Keratinocyte (primary cell): ENCODE measurements at regions not wholly inside any gene's neighbourhood (a gene's known extent, or its start where the extent isn't known, plus 50 kb on each side); places are given as distances from the start of the nearest gene placed in this dataset.

ENCODE experiments used
- DNase-seq: peaks from one replicate; pipeline ENCODE4 v3.0.0-alpha.2; 2011; ENCODE audit warnings: low read depth, missing footprints, low spot score
- FAIRE-seq: peaks from 2 replicates; lab custom pipeline; 2011; peaks lifted over from hg19 to GRCh38; lab: Jason Lieb, UNC
- H2AFZ ChIP-seq: 2 replicates; pipeline ENCODE4 v1.6.0; 2012; ENCODE audit warnings: low read length, control low read depth, inconsistent platforms; ENCODE audit not compliant: control insufficient read depth
- H3K27ac ChIP-seq: 2 replicates; pipeline ENCODE4 v1.5.1; 2011; ENCODE audit warnings: low read length; ENCODE audit not compliant: control insufficient read depth, insufficient read depth
- H3K27me3 ChIP-seq: 3 replicates; pipeline ENCODE4 v1.6.0; 2011; ENCODE audit warnings: low read length; ENCODE audit not compliant: control insufficient read depth, insufficient read depth; ENCODE audit errors: extremely low read depth
- H3K36me3 ChIP-seq, 2 experiments: 2 replicates in 1 of 2; 3 replicates in 1 of 2; pipeline ENCODE4 v1.5.1; 2011; ENCODE audit warnings: low read length in 2 of 2, mild to moderate bottlenecking in 1 of 2; ENCODE audit not compliant: control insufficient read depth in 2 of 2, insufficient read depth in 2 of 2; ENCODE audit errors: extremely low read depth in 1 of 2
- H3K4me1 ChIP-seq: 3 replicates; pipeline ENCODE4 v1.5.1; 2011; ENCODE audit warnings: low read length; ENCODE audit not compliant: control insufficient read depth, insufficient read depth; ENCODE audit errors: extremely low read depth
- H3K4me2 ChIP-seq: 3 replicates; pipeline ENCODE4 v1.6.0; 2011; ENCODE audit warnings: low read depth, low read length; ENCODE audit not compliant: control insufficient read depth, insufficient read depth; ENCODE audit errors: extremely low read depth
- H3K4me3 ChIP-seq, 3 experiments: fragments of 200-600 bp in 1 of 3; sonication (generic) in 1 of 3; 2 replicates in 2 of 3; 3 replicates in 1 of 3; pipeline ENCODE4 v1.5.1; 2011 to 2016; ENCODE audit warnings: low read length in 3 of 3, mild to moderate bottlenecking in 3 of 3, control low read depth in 2 of 3, inconsistent platforms in 1 of 3, low read depth in 1 of 3, mixed read lengths in 1 of 3, mixed run types in 1 of 3, moderate library complexity in 1 of 3; ENCODE audit not compliant: control insufficient read depth in 2 of 3, insufficient read depth in 2 of 3; ENCODE audit errors: extremely low read depth in 1 of 3
- H3K79me2 ChIP-seq: 2 replicates; pipeline ENCODE4 v1.6.0; 2012; ENCODE audit warnings: low read length; ENCODE audit not compliant: control insufficient read depth, insufficient read depth
- H3K9ac ChIP-seq: 3 replicates; pipeline ENCODE4 v1.6.0; 2011; ENCODE audit warnings: low read length; ENCODE audit not compliant: control insufficient read depth, insufficient read depth; ENCODE audit errors: extremely low read depth
- H3K9me1 ChIP-seq: 3 replicates; pipeline ENCODE4 v1.6.0; 2011; ENCODE audit warnings: low read length; ENCODE audit not compliant: control insufficient read depth, insufficient read depth; ENCODE audit errors: extremely low read depth
- H3K9me3 ChIP-seq: 2 replicates; pipeline ENCODE4 v1.5.1; 2012; ENCODE audit warnings: low read depth, low read length; ENCODE audit not compliant: control insufficient read depth
- H4K20me1 ChIP-seq: 3 replicates; pipeline ENCODE4 v1.6.0; 2011; ENCODE audit warnings: low read length; ENCODE audit not compliant: control insufficient read depth, insufficient read depth; ENCODE audit errors: extremely low read depth
- CTCF ChIP-seq, 3 experiments: IDR thresholded peaks in 1 of 3; conservative IDR thresholded peaks in 1 of 3; optimal IDR thresholded peaks in 1 of 3; 2 replicates in 2 of 3; 3 replicates in 1 of 3; pipeline versions ENCODE3 to v1.5.1; 2011; ENCODE audit warnings: low read length in 3 of 3, mild to moderate bottlenecking in 3 of 3, moderate library complexity in 2 of 3, control low read depth in 1 of 3, inconsistent platforms in 1 of 3; ENCODE audit not compliant: insufficient read depth in 2 of 3; ENCODE audit errors: extremely low read depth in 1 of 3
- EZH2 ChIP-seq: IDR thresholded peaks from one replicate; pipeline ENCODE4 v1.6.1; 2012; ENCODE audit warnings: inconsistent platforms, mild to moderate bottlenecking, low read length, moderate library complexity
- dilution Hi-C: fragments of 300-500 bp; cut with MboI; formaldehyde crosslinking; loops from one replicate; pipeline ENCODE4 v1.7.0; 2020; ENCODE audit warnings: low sequenced_read_pairs; ENCODE audit not compliant: extremely low pct_ligation_motif_present

DNA sequence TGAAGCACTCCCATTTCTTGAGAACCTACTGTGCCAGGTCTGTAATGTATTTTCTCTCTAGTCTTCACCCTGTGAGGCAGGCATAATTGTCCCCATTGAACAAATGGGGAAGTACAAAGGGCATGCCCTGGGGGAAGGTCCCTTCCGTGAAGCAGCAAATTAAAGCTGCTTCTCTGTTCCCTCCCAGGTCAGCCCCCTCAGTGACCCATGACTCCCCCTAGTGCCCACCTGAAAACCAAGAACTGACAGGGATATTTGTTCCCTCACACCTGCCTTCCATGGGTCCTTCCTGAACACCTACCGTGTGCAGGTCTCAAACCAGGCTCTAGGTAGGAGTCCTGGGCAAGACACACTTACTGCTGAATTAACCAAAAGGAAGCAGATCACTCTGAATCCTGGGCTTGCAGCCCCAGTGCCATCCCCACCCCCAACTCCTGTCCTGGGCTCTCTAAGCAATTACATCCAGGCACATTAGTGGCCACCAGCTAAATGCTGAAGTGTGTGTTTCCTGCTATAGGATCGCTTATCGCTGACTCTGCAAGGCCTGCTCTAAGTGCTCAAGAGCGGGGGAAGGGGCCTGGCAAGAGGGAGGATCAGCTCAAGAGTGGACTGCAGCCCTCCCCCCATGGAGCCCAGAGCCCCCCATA is 254.8 kb downstream of the CDK5RAP2 start:
- Histone ChIP-seq H3K79me2 (no peaks in the 10 kb centered on the region), H3K4me3 (no peak overlapping the region), H3K9me1 (no peaks in the 10 kb centered on the region), H2AFZ (no peak overlapping the region), H3K4me1 (peaks cover 2% of the 10 kb centered on the region), H3K36me3 (no peaks in the 10 kb centered on the region), H3K27ac (no peak overlapping the region), H3K27me3 (no peaks in the 10 kb centered on the region), H3K9ac (no peak overlapping the region), H3K4me2 (no peak overlapping the region), H4K20me1 (no peaks in the 10 kb centered on the region), H3K9me3 (no peaks in the 10 kb centered on the region)
- TF ChIP-seq CTCF (optimal IDR thresholded peaks at IDR 0.05 in 1 of 3, IDR thresholded peaks at IDR 0.05 in 1 of 3, conservative IDR thresholded peaks at IDR 0.05 in 1 of 3; ENCODE audit: extremely low read depth in 1 of 3, insufficient read depth in 2 of 3, low read length in 3 of 3) (no peak), EZH2 (no peak)
- dilution Hi-C loops, result no loop called here
- no peak for DNase-seq
- FAIRE-seq, result no peak

GRCh38 chr9:120324461-120324860 is 255.5 kb downstream of the CDK5RAP2 start:
- H3K9ac ChIP-seq, result no peak overlapping the region
- TF ChIP-seq CTCF (optimal IDR thresholded peaks at IDR 0.05 in 1 of 3, IDR thresholded peaks at IDR 0.05 in 1 of 3, conservative IDR thresholded peaks at IDR 0.05 in 1 of 3; ENCODE audit: extremely low read depth in 1 of 3, insufficient read depth in 2 of 3, low read length in 3 of 3) (no peak), EZH2 (no peak)
- no peaks in the 10 kb centered on the region for H4K20me1 ChIP-seq
- no peaks in the 10 kb centered on the region for H3K9me1 ChIP-seq
- H3K4me3 ChIP-seq, result no peak overlapping the region
- FAIRE-seq, result no peak
- no peaks in the 10 kb centered on the region for H3K36me3 ChIP-seq
- H2AFZ ChIP-seq, result no peak overlapping the region
- peaks cover 2% of the 10 kb centered on the region for H3K4me1 ChIP-seq
- H3K9me3 ChIP-seq, result no peaks in the 10 kb centered on the region
- H3K27ac ChIP-seq, result no peak overlapping the region
- dilution Hi-C loops, result no loop called here
- H3K4me2 ChIP-seq, result no peak overlapping the region
- no peaks in the 10 kb centered on the region for H3K27me3 ChIP-seq
- no peak for DNase-seq
- no peaks in the 10 kb centered on the region for H3K79me2 ChIP-seq
